ENCODE measurements at regions not wholly inside any gene's neighbourhood (a gene's known extent, or its start where the extent isn't known, plus 50 kb on each side); places are given as distances from the start of the nearest gene placed in this dataset.

- TF ChIP-seq TCF7L2 (IDR thresholded peaks at IDR 0.05; ENCODE audit: borderline replicate concordance, low read depth, low read length) (no peak), ZNF302 (tag by site-specific recombination; IDR thresholded peaks at IDR 0.05; ENCODE audit: low read depth) (no peak)
Measured at GRCh38 chr9:90176901-90177300, 465.7 kb downstream of the DIRAS2 start.
